NCI-H510A (cell line): ENCODE measurements at regions not wholly inside any gene's neighbourhood (a gene's known extent, or its start where the extent isn't known, plus 50 kb on each side); places are given as distances from the start of the nearest gene placed in this dataset.
"Not testable (repeated sequence)": the region's sequence is repeated elsewhere in the genome, so short reads cannot be mapped to it uniquely, and the experiment has no call there.

Experiments
- DNase-seq: peaks from one replicate; lab custom pipeline; 2025; lab: John Stamatoyannopoulos, UW

DNA sequence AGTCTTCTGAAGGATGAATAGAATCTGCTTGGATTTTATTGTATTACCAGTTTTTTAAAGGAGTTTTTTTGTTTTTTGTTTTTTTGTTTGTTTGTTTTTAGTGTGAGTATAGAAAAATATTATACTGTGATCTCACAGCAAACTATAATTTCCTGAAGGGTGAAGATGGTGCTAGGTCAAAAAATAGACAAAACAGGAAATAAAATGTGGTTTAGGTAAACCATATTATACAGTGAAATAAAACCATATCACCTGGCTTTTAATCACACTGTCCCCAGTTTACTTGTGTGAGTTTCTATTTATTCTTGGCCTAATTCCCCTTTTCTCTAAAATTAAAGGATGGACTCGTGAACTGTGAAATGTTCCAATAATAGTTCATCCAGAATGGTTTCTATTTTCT lies 841.3 kb upstream of the CTNND2 start:
- no peak for DNase-seq

GRCh38 chr5:12743582-12743981 lies 839.3 kb upstream of the CTNND2 start:
- DNase-seq, result no peak

GRCh38 chr5:12730354-12730753 lies 826.1 kb upstream of the CTNND2 start:
- no peak for DNase-seq

DNA sequence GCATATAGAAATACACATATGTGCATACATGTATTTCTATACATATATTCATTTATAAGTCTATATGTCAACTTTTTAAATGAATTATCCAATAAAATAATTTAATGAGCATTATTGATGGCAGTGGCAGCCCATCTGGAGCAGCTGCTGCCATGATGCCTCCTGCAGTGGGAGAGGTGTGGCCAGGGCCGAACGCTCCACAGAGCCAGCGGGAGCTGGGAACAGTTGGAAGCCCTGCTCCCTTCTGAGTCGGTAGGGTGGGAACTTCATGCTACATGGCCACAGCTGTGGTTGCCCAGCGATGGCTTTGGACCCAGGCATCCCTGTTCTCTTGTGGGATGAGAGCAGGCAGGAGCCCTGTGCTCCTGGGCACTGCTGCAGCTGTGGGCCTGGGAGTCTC lies 812.4 kb upstream of the CTNND2 start:
- no peak for DNase-seq

DNA sequence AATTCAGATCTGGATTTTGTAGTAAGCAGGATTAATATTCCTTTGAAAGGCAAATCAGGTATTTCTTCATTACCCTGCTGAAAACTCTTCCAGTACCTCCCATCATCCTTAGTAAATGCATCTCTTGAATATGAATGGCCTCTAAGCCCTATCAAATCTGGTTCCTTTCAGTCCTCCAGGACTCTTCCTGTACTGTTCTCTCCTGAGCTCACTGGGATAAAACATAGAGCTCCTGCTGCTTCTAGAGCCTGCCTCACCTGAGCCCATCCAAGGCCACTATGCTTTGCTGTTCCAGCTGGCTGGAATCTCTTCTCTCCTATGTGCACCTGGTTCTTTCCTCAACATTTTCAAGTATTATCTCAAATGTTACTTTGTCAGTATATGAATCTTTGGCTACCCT lies 803.3 kb upstream of the CTNND2 start:
- DNase-seq, result no peak

GRCh38 chr5:12704955-12705354 lies 800.7 kb upstream of the CTNND2 start:
- no peak for DNase-seq

GRCh38 chr5:12703254-12703653 lies 799.0 kb upstream of the CTNND2 start:
- no peak for DNase-seq

GRCh38 chr5:12695651-12696050 lies 791.4 kb upstream of the CTNND2 start:
- DNase-seq, result no peak

- peak; percentile 38 for DNase-seq
Measured at GRCh38 chr5:12691330-12691729, 787.1 kb upstream of the CTNND2 start.

- no peak for DNase-seq
Measured at GRCh38 chr5:12690361-12690760, 786.1 kb upstream of the CTNND2 start.

DNA sequence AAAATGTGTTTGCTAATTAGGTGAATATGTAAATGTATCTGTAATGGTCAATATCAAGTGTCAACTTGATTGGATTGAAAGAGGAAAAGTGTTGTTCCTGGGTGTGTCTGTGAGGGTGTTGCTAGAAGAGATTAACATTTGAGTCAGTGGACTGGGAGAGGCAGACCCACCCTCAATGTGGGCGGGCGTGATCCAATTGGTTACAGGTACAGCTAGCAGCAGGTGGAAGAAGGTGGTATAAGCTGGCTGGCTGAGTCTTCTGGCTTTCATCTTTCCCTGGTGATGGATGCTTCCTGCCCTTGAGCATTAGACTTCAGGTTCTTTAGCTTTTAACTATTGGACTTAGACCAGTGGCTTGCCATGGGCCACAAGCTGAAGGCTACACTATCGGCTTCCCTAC lies 779.0 kb upstream of the CTNND2 start:
- DNase-seq, result no peak

DNA sequence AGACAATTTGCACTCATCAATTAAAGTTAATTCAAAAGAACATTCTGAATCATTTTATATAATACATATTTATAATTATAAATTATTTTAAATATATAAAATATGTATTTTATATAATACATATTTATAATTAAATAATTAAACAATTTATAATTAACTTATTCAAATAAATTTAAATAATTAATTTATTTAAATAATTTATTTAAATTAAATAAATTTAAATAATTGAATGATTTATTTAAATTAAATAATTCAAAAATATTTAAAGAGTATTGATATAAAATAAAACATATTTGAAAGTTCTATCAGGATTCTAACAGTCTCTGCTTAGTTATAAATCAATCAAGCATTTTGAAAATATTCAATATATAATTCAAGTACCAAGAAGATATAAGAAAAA lies 775.5 kb upstream of the CTNND2 start:
- DNase-seq, result no peak

GRCh38 chr5:12675959-12676358 lies 771.7 kb upstream of the CTNND2 start:
- no peak for DNase-seq

GRCh38 chr5:12672141-12672540 lies 767.9 kb upstream of the CTNND2 start:
- DNase-seq, result no peak

- no peak for DNase-seq
Measured at GRCh38 chr5:12669326-12669725, 765.1 kb upstream of the CTNND2 start.

GRCh38 chr5:12668564-12668963 lies 764.3 kb upstream of the CTNND2 start:
- no peak for DNase-seq

DNA sequence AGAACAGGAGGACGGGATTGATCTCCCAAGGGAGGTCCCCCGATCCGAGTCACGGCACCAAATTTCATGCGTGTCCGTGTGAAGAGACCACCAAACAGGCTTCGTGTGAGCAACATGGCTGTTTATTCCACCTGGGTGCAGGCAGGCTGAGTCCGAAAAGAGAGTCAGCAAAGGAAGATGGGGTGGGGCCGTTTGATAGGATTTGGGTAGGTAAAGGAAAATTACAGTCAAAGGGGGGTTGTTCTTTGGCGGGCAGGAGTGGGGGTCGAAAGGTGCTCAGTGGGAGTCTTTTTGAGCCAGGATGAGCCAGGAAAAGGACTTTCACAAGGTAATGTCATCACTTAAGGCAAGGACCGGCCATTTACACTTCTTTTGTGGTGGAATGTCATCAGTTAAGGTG lies 763.6 kb upstream of the CTNND2 start:
- not testable (repeated sequence) for DNase-seq

- DNase-seq, result not testable (repeated sequence)
Measured at GRCh38 chr5:12665772-12666171, 761.5 kb upstream of the CTNND2 start.

DNA sequence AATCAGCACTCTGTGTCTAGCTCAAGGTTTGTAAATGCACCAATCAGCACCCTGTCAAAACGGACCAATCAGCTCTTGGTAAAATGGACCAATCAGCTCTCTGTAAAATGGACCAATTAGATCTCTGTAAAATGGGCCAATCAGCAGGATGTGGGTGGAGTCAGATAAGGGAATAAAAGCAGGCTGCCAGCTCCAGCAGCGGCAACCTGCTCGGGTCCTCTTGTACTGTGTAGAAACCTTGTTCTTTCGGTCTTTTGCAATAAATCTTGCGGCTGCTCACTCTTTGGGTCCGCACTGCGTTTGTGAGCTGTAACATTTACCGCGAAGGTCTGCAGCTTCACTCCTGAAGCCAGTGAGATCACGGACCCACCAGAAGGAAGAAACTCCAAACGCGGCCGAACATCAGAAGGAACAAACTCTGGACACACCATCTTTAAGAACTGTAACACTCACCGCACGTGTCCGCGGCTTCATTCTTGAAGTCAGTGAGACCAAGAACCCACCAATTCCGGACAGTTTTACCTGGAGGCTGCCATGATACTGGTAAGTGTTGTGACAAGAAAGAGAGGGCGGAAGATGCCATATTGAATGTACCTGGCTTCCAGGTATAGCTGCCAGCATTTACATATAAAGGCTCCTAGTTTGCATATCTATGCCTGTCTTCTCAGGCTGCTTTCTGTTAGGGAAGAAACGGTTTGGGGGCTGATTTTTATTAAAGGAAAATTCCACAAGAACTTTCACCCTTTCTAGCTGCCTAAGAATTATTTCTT lies 758.5 kb upstream of the CTNND2 start:
- no peak for DNase-seq

GRCh38 chr5:12661617-12662370 lies 757.5 kb upstream of the CTNND2 start:
- no peak for DNase-seq

DNA sequence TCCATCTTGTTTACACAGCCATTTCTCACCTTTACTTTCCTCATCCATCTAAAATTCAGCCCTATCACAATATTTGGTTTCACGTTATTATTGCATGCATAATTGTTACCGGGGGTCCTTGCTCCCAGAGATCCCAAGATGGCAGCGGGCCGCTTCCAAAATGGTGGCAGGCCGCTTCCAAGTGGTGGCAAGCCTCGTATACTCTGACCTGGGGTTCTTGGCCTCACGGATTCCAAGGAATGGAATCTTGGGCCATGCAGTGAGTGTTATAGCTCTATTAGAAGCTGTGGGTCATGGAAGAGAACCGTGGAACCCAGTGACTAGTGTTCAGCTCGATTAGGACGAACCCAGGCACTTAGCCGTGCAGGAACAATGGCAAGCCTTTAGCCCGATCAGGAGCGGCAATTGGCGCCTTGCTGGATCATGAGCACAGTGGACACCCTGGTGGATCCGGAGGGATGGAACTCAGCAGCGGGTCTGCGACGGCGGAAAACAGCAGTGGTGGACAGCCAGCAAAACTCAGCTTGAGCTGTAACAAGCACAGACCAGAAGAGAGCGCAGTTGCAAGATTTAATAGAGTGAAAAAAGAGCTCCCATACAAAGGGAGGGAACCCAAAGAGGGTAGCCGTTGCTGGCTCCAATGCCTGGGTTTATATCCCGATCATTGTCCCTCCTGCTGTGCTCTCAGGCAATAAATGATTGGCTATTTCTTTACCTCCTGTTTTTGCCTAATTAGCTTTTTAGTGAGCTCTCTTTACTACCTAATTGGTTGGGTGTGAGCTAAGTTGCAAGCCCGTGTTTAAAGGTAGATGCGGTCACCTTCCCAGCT lies 756.2 kb upstream of the CTNND2 start:
- DNase-seq, result not testable (repeated sequence)

DNA sequence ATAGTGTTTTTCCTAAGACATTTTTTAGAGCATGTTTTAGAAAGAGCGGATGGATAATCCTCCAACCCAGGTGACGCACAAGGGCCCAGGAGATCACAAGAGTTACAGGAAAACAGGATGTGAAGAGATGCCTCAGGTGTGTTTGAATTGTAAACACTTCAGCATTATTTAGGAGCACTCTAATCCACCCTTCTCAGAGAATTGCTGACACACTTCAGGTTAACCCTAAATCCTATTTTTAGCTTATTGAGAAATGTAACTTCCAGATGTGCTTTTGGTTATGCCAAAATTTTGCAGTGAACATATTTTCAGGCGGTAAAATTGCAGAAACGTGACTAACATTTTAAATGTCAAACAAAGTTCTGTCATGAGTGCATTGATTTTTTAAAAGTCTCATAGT lies 755.4 kb upstream of the CTNND2 start:
- DNase-seq, result peak; percentile 83
